HepG2 (cell line): ENCODE measurements at regions not wholly inside any gene's neighbourhood (a gene's known extent, or its start where the extent isn't known, plus 50 kb on each side); places are given as distances from the start of the nearest gene placed in this dataset.

Source experiments
- ARHGAP35 ChIP-seq: sonication (generic); formaldehyde crosslinking; IDR thresholded peaks from 2 replicates; pipeline ENCODE4 v1.9.0; 2022; ENCODE audit warnings: mild to moderate bottlenecking, inconsistent platforms, moderate library complexity, missing genetic modification reagents, borderline replicate concordance
- GTF3A ChIP-seq: sonication (generic); formaldehyde crosslinking; conservative IDR thresholded peaks from 2 replicates; pipeline ENCODE4 v1.4.0; 2020; ENCODE audit warnings: mild to moderate bottlenecking, missing genetic modification reagents
- HHEX ChIP-seq: IDR thresholded peaks from 2 replicates; pipeline ENCODE4 v1.6.1; 2016; ENCODE audit warnings: control low read depth
- NCOR1 ChIP-seq: fragments of 200-600 bp; sonication (generic); IDR thresholded peaks from 2 replicates; pipeline ENCODE4 v1.7.0; 2017; ENCODE audit warnings: antibody characterized with exemption, low read length, borderline replicate concordance
- PITX1 ChIP-seq: sonication (generic); formaldehyde crosslinking; IDR thresholded peaks from 2 replicates; pipeline ENCODE4 v1.5.1; 2020; ENCODE audit warnings: mild to moderate bottlenecking, missing genetic modification reagents
- RAD21 ChIP-seq: fragments of 450-650 bp; formaldehyde crosslinking; IDR thresholded peaks from 2 replicates; pipeline ENCODE4 v1.5.0; 2020; ENCODE audit warnings: mild to moderate bottlenecking
- RXRA ChIP-seq: sonication (generic); formaldehyde crosslinking; IDR thresholded peaks from 2 replicates; pipeline ENCODE4 v1.5.1; 2020; ENCODE audit warnings: missing genetic modification reagents
- SOX6 ChIP-seq, 2 experiments: fragments of 450-650 bp in 1 of 2; sonication (generic) in 1 of 2; formaldehyde crosslinking in 1 of 2; IDR thresholded peaks; 2 replicates each; pipeline versions ENCODE4 v1.4.0 to v1.6.1; 2017 to 2020; ENCODE audit warnings: antibody characterized with exemption in 1 of 2, mild to moderate bottlenecking in 1 of 2, missing genetic modification reagents in 1 of 2
- THYN1 ChIP-seq: sonication (generic); formaldehyde crosslinking; IDR thresholded peaks from 2 replicates; pipeline ENCODE4 v1.8.1; 2023; ENCODE audit warnings: low read depth, mild to moderate bottlenecking, moderate library complexity, missing genetic modification reagents, borderline replicate concordance
- ZFYVE20 ChIP-seq: sonication (generic); formaldehyde crosslinking; IDR thresholded peaks from 2 replicates; pipeline ENCODE4 v1.8.0; 2023; ENCODE audit warnings: low read depth, mild to moderate bottlenecking, moderate library complexity, missing genetic modification reagents, borderline replicate concordance
- ZNF530 ChIP-seq: sonication (generic); formaldehyde crosslinking; IDR thresholded peaks from 2 replicates; pipeline ENCODE4 v1.5.0; 2020; ENCODE audit warnings: low read depth, mild to moderate bottlenecking, missing genetic modification reagents
- ZNF567 ChIP-seq: sonication (generic); formaldehyde crosslinking; IDR thresholded peaks from 2 replicates; pipeline ENCODE4 v1.8.1; 2023; ENCODE audit warnings: mild to moderate bottlenecking, missing genetic modification reagents, borderline replicate concordance
- ZNF841 ChIP-seq: sonication (generic); formaldehyde crosslinking; IDR thresholded peaks from 2 replicates; pipeline ENCODE4 v1.8.1; 2023; ENCODE audit warnings: missing genetic modification reagents, borderline replicate concordance
- ZNF879 ChIP-seq: sonication (generic); formaldehyde crosslinking; IDR thresholded peaks from 2 replicates; pipeline ENCODE4 v1.8.1; 2023; ENCODE audit warnings: missing genetic modification reagents
- TF ChIP-seq, protein P1 (sequence below): sonication (generic); formaldehyde crosslinking; IDR thresholded peaks from 2 replicates; pipeline ENCODE4 v1.5.1; 2020; ENCODE audit warnings: missing genetic modification reagents, mild to moderate bottlenecking, borderline replicate concordance
- TF ChIP-seq, protein P2 (sequence below): sonication (generic); formaldehyde crosslinking; IDR thresholded peaks from 2 replicates; pipeline ENCODE4 v1.8.1; 2022; ENCODE audit warnings: mild to moderate bottlenecking, missing genetic modification reagents
- TF ChIP-seq, protein P3 (sequence below): sonication (generic); formaldehyde crosslinking; conservative IDR thresholded peaks from 2 replicates; pipeline ENCODE4 v1.4.0; 2020; ENCODE audit warnings: missing genetic modification reagents
- TF ChIP-seq, protein P4 (sequence below): sonication (generic); formaldehyde crosslinking; IDR thresholded peaks from 2 replicates; pipeline ENCODE4 v1.4.0; 2020; ENCODE audit warnings: missing genetic modification reagents, borderline replicate concordance

DNA sequence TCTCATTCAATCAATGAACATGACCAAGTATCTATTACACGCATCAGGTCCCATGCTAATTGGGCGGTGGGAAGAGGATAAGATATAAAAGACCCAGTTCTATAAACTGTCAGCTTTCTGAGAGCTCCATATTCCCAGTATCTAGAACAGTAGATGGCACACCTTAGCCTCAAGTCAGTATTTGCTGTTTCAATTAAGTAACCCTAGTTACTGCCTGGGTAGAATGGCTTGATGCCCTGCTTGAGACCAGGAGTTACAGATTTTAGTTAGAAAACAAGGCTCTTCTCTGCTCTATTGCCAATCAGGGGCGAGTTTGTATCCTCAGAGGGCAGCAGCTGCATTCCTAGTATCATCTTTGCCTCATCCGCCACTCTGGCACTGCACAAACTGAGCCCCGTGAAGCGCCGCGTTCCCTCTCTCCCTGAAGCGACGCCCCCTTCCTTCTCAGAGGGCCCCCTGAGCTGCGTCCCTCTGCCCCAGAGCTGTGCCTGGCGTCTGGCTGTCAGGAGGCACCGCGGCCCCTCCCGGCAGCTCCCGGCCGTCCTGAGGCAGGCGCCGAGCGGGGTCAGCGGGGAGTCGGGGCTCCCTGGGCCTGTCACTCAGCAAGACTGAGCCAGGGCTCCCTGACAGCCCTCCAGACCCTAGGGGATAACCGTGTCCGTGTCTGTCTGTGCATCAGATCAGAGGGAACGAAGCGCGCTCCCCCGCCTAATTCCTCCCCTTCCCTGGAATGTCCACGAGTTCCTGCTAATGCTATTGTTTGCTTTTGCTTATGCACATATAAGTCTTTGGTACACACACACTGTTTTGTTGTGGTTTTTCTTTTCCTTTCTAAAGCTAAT lies 212.4 kb upstream of the TTC29 start (continued):
- TF ChIP-seq, protein P1, sequence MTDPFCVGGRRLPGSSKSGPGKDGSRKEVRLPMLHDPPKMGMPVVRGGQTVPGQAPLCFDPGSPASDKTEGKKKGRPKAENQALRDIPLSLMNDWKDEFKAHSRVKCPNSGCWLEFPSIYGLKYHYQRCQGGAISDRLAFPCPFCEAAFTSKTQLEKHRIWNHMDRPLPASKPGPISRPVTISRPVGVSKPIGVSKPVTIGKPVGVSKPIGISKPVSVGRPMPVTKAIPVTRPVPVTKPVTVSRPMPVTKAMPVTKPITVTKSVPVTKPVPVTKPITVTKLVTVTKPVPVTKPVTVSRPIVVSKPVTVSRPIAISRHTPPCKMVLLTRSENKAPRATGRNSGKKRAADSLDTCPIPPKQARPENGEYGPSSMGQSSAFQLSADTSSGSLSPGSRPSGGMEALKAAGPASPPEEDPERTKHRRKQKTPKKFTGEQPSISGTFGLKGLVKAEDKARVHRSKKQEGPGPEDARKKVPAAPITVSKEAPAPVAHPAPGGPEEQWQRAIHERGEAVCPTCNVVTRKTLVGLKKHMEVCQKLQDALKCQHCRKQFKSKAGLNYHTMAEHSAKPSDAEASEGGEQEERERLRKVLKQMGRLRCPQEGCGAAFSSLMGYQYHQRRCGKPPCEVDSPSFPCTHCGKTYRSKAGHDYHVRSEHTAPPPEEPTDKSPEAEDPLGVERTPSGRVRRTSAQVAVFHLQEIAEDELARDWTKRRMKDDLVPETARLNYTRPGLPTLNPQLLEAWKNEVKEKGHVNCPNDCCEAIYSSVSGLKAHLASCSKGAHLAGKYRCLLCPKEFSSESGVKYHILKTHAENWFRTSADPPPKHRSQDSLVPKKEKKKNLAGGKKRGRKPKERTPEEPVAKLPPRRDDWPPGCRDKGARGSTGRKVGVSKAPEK (CRISPR knock-in tag) = no peak
- TF ChIP-seq SOX6 (IDR thresholded peaks at IDR 0.05) (no peak), SOX6 (CRISPR knock-in tag; IDR thresholded peaks at IDR 0.05) (peak; percentile 64), ZNF530 (CRISPR knock-in tag) (no peak), HHEX (CRISPR knock-in tag) (no peak), ZFYVE20 (CRISPR knock-in tag) (no peak), ZNF567 (CRISPR knock-in tag) (no peak), THYN1 (CRISPR knock-in tag) (no peak), GTF3A (CRISPR knock-in tag) (no peak), RAD21 (CRISPR knock-in tag) (no peak), PITX1 (CRISPR knock-in tag) (0 out of 2 replicates have a peak, but pooled peaks have one; percentile 38), ARHGAP35 (no peak), ZNF841 (CRISPR knock-in tag) (no peak), RXRA (no peak), NCOR1 (no peak), ZNF879 (CRISPR knock-in tag) (no peak)
- TF ChIP-seq, protein P2, sequence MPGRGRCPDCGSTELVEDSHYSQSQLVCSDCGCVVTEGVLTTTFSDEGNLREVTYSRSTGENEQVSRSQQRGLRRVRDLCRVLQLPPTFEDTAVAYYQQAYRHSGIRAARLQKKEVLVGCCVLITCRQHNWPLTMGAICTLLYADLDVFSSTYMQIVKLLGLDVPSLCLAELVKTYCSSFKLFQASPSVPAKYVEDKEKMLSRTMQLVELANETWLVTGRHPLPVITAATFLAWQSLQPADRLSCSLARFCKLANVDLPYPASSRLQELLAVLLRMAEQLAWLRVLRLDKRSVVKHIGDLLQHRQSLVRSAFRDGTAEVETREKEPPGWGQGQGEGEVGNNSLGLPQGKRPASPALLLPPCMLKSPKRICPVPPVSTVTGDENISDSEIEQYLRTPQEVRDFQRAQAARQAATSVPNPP (CRISPR knock-in tag) = no peak
- TF ChIP-seq, protein P3, sequence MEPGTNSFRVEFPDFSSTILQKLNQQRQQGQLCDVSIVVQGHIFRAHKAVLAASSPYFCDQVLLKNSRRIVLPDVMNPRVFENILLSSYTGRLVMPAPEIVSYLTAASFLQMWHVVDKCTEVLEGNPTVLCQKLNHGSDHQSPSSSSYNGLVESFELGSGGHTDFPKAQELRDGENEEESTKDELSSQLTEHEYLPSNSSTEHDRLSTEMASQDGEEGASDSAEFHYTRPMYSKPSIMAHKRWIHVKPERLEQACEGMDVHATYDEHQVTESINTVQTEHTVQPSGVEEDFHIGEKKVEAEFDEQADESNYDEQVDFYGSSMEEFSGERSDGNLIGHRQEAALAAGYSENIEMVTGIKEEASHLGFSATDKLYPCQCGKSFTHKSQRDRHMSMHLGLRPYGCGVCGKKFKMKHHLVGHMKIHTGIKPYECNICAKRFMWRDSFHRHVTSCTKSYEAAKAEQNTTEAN (CRISPR knock-in tag) = no peak
- TF ChIP-seq, protein P4, sequence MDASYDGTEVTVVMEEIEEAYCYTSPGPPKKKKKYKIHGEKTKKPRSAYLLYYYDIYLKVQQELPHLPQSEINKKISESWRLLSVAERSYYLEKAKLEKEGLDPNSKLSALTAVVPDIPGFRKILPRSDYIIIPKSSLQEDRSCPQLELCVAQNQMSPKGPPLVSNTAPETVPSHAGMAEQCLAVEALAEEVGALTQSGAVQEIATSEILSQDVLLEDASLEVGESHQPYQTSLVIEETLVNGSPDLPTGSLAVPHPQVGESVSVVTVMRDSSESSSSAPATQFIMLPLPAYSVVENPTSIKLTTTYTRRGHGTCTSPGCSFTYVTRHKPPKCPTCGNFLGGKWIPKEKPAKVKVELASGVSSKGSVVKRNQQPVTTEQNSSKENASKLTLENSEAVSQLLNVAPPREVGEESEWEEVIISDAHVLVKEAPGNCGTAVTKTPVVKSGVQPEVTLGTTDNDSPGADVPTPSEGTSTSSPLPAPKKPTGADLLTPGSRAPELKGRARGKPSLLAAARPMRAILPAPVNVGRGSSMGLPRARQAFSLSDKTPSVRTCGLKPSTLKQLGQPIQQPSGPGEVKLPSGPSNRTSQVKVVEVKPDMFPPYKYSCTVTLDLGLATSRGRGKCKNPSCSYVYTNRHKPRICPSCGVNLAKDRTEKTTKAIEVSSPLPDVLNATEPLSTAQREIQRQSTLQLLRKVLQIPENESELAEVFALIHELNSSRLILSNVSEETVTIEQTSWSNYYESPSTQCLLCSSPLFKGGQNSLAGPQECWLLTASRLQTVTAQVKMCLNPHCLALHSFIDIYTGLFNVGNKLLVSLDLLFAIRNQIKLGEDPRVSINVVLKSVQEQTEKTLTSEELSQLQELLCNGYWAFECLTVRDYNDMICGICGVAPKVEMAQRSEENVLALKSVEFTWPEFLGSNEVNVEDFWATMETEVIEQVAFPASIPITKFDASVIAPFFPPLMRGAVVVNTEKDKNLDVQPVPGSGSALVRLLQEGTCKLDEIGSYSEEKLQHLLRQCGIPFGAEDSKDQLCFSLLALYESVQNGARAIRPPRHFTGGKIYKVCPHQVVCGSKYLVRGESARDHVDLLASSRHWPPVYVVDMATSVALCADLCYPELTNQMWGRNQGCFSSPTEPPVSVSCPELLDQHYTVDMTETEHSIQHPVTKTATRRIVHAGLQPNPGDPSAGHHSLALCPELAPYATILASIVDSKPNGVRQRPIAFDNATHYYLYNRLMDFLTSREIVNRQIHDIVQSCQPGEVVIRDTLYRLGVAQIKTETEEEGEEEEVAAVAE (CRISPR knock-in tag) = no peak
